ENCODE measurements at regions not wholly inside any gene's neighbourhood (a gene's known extent, or its start where the extent isn't known, plus 50 kb on each side); places are given as distances from the start of the nearest gene placed in this dataset.

DNA sequence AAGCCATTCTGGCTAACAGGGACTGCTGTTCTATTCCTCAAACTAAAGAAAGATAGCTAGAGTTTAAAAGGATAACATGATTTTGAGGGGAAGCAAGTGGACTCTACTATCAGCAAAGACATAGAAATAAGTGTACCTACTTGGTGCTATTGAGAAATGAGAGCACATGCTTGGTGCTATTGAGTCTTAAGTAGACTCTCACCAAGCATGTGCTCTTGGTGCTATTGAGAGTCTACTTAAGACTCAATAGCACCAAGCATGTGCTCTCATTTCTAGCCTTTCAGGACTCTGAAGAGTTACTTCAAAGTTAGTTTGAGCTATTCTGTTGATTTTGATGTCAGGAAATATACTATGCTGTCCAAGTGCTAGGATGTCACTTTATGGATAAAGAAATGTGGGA is 733.0 kb upstream of the ZWINT start:
- TF ChIP-seq CSDC2 (CRISPR knock-in tag; IDR thresholded peaks at IDR 0.05): no peak
- TF ChIP-seq, protein P1, sequence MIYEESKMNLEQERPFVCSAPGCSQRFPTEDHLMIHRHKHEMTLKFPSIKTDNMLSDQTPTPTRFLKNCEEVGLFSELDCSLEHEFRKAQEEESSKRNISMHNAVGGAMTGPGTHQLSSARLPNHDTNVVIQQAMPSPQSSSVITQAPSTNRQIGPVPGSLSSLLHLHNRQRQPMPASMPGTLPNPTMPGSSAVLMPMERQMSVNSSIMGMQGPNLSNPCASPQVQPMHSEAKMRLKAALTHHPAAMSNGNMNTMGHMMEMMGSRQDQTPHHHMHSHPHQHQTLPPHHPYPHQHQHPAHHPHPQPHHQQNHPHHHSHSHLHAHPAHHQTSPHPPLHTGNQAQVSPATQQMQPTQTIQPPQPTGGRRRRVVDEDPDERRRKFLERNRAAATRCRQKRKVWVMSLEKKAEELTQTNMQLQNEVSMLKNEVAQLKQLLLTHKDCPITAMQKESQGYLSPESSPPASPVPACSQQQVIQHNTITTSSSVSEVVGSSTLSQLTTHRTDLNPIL (CRISPR knock-in tag; IDR thresholded peaks at IDR 0.05; ENCODE audit: low read depth): no peak
- TF ChIP-seq OSR1 (CRISPR knock-in tag; IDR thresholded peaks at IDR 0.05): no peak
- TF ChIP-seq ZNF8 (CRISPR knock-in tag; IDR thresholded peaks at IDR 0.05): no peak
- no peak for TF ChIP-seq ESRRG (CRISPR knock-in tag; IDR thresholded peaks at IDR 0.05)
- no peak for TF ChIP-seq ZFP30 (CRISPR knock-in tag; IDR thresholded peaks at IDR 0.05)
